HG03175 (cell line): ENCODE measurements at regions not wholly inside any gene's neighbourhood (a gene's known extent, or its start where the extent isn't known, plus 50 kb on each side); places are given as distances from the start of the nearest gene placed in this dataset.

ENCODE experiments used
- ATAC-seq: cut with Tn5 transposase; IDR thresholded peaks from one replicate; pipeline ENCODE4 v1.9.1; 2021; ENCODE audit warnings: mild to moderate bottlenecking, moderate library complexity; ENCODE audit not compliant: unreplicated experiment

DNA sequence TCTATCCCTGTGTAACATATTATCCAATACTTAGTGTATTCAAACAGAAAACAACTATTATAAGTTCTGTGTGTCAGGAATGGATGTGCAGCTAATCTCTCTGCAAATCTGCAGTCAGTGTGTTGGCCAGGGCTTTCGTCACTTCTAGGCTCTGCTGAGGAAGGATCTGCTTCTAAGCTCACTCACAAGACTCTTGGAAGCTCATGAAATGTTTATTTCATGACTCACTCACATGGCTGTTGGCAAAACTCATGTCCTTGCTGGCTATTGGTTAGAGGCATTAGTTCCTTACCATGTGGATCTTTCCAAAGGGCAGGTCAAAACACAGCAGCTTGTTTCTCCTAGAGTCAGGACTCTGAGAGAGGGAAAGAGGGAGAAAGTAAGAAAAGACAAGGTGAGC, 367.4 kb upstream of the SMARCA2 start:
- no peak for ATAC-seq

DNA sequence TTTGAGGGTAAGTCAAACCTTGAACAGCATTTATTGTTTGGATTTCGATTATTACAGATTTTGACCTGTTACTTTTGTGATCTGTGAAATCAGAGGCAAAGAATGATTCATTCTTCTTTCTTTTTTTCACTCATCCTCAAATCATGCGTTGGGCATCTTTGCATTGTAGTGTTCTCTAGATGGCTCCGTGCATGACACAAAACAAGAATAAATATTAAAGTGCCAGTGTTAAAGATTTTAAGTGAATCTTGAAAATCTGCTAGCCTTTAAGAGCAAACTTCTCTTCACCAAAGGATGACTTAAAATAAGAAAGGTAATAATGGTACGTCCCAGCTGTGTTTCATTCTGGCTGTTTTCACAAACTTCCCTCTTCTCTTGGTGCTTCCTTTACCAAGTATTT, 361.9 kb upstream of the SMARCA2 start:
- ATAC-seq: no peak

GRCh38 chr9:1658661-1659362, 356.3 kb upstream of the SMARCA2 start:
- no peak for ATAC-seq

DNA sequence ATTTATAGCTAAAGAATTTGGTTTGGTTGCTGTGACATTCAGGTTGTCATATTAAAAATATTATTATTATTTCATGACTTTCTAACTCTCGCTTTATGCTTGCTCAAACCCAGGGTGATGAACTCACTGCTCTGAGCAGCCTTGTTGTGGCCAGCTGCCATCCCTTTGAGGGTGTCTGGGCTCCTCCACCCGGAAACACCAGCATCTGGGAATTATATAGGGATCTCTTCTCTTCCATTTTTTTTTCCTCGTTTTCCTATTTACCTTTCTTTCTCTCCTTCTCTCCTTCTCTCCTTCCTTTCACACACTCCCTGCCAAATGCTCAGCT, 355.8 kb upstream of the SMARCA2 start:
- no peak for ATAC-seq

- ATAC-seq: no peak
Observed at GRCh38 chr9:1668441-1668840, 346.7 kb upstream of the SMARCA2 start.

- ATAC-seq: no peak
Observed at GRCh38 chr9:1673300-1673699, 341.8 kb upstream of the SMARCA2 start.

DNA sequence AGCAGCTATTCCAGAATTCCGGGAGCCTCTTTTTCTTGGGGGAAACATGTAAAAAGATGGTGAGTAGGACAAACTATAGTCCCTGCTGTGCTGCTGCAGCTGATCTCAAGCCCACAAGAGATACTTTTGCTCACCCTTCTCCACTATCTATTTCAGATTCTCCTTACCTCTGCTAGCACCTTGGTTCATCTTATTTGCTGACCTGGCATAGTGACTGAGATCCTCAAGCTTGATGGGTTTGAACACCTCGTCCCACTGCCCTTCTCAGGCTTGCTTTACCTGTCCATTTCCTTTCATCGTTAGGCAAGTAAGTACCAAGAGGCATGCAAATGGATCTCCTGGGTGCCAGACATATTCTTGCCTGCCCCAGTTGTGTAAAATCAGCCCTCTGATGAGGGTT, 338.4 kb upstream of the SMARCA2 start:
- ATAC-seq: no peak

- no peak for ATAC-seq
Observed at GRCh38 chr9:1683951-1684350, 331.2 kb upstream of the SMARCA2 start.

- ATAC-seq: no peak
Observed at GRCh38 chr9:1698991-1699390, 316.2 kb upstream of the SMARCA2 start.

- no peak for ATAC-seq
Observed at GRCh38 chr9:1701113-1701512, 314.0 kb upstream of the SMARCA2 start.

DNA sequence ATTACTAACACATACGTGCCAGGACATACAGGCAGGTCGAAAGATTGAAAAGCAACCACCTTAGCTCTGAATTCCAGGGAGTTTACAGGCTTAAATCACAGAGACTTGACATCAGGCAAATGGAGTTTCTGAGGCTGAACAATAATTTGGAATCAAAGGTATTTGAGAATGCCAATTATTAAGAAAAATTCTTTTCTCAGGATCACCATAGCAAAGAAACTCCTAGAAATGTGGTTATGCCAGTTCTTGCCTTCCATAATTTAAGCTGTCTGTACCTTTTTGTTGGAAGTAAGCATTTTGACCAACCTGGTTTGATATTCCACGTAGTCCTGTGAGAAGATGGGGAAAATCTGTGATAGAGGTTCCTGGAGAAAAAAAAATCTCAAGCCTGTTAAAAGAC, 312.4 kb upstream of the SMARCA2 start:
- no peak for ATAC-seq

DNA sequence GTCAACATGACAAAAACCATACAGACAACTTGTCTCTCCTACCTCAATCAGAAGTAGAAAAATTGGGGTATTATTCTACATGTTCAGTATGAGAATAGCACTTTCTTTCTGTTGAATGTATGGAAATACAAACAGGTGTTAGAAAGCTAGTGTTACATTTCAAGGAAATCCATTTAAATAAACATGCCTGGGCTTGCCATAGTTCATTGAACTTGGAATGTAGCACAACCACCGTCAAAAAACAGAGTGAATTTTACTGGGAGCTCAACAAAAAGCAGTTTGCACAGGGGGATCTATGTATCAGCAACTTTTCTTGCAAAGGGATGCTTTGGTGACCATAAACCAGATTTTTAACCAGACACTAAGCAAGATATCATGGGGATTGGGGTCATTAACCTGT, 307.9 kb upstream of the SMARCA2 start:
- no peak for ATAC-seq

DNA sequence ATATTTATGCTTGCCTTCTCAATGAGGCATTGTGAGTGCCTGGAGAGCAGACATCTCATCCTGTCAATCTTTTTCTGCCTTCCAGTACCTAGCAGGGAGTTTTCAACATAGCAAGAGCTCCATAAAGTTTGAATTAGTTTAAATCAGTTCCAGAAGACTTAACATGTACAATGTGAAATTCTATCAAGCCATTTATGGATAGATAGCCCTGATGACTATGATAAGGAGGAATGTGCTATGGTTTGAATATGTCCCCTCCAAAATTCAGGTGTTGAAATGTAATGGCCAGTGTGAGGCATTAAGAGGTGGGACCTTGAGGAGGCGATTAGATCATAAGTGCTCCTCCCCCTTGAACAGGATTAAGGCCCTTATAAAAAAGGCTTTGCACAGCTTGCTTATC, 306.9 kb upstream of the SMARCA2 start:
- no peak for ATAC-seq

DNA sequence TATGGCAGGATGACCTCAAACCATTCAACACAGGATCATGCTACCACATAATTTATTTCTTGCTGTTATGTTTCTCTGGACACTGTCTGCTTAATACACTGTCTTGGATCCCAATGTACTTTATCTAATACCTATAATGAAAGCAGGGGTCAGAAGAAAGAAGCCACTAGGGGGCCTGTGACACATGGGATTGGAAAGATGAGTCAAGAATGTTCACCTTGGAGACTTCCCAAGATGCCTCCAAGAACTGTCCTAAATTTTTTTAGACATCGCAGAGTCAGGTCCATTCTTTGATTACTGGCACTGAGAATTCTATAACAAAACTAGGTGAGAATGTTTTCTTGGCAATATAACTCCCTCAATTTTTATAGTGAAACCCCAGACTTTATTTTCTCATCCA, 305.8 kb upstream of the SMARCA2 start:
- no peak for ATAC-seq

DNA sequence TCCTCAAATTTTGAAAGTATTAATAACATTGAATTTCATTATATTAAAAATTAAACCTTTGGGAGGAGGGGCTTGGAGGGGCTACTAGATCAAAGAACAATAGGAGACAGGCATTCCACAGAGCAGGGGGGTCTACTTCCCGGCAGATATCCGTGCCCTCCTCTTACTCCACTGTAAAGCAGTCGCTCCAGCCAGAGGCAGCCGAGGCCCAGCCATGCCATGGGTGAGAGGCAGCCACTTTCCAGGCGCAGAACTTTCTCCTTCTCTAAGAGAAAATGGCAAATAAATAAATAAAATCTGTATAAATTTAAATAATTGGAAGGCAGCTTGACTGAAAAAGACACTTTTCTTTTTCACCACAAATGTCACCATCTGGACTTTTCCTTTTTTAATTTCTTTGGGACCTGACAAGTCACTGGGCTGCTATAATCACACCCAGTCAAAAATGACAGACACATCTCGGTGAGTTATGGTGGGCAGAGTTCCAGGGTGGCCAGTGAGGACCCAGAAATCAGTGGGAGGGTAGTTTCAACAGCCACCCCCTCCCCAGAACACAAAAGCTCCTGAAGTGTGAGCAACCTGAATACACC, 302.2 kb upstream of the SMARCA2 start:
- no peak for ATAC-seq

DNA sequence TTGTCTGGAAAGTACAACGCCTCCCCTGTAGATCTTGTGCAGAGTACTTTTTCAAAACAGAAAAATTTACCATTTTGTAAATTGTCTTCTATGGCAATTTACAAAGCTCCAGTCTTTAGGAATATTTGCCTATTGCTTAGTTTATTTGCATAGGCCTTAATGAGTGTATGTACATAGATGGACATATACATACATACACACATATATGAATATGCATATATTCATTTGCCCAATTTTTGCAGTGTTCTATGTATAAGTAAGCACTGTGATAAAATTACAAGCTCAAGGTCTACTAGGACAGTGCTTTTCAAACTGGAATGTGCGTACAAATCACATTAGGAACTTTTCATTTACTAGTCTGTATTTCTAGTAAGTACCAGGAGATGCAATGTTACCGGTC, 301.3 kb upstream of the SMARCA2 start:
- ATAC-seq: no peak

GRCh38 chr9:1717882-1718281, 297.3 kb upstream of the SMARCA2 start:
- no peak for ATAC-seq

- no peak for ATAC-seq
Observed at GRCh38 chr9:1718836-1719235, 296.3 kb upstream of the SMARCA2 start.

GRCh38 chr9:1721196-1721595, 294.0 kb upstream of the SMARCA2 start:
- no peak for ATAC-seq

DNA sequence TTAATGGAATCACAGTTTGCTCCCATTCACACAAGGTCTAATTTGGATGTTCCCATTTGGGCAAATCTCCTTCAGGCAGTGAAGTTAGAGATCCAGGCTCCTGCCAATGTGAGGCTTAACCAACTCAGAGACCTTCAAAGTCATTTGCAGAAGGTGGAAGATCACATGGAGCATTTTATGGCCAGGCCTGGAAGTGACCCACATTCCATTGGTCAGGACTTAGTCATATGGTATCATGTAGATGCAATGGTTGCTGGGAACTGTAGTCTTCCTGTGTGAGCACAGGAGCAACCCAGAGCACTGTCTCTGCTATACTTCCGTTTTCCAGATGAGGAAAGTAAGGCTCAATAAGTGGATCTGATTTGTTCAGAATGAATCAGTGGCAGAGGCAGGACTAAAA, 292.7 kb upstream of the SMARCA2 start:
- ATAC-seq: peak; percentile 46

- ATAC-seq: no peak
Observed at GRCh38 chr9:1723522-1724015, 291.6 kb upstream of the SMARCA2 start.

GRCh38 chr9:1726993-1727759, 288.0 kb upstream of the SMARCA2 start:
- ATAC-seq: no peak
